Activated CD4-positive, CD25-positive, alpha-beta regulatory T cell treated with anti-CD3 and anti-CD28 coated beads, Interleukin-2, amount 50 U/mL, for 72 hours (primary cell): ENCODE measurements at regions not wholly inside any gene's neighbourhood (a gene's known extent, or its start where the extent isn't known, plus 50 kb on each side); places are given as distances from the start of the nearest gene placed in this dataset.

Experiments used
- DNase-seq: peaks from one replicate; pipeline ENCODE4 v3.0.0; 2021

- DNase-seq, result peak; percentile 7
Measured at GRCh38 chr9:134967547-134967930, 49.8 kb upstream of the FCN1 start.

GRCh38 chr9:134968011-134968822 lies 50.5 kb upstream of the FCN1 start:
- DNase-seq, result peak; percentile 5

- DNase-seq, result no peak
Measured at GRCh38 chr9:134968823-134969090, 51.0 kb upstream of the FCN1 start.

DNA sequence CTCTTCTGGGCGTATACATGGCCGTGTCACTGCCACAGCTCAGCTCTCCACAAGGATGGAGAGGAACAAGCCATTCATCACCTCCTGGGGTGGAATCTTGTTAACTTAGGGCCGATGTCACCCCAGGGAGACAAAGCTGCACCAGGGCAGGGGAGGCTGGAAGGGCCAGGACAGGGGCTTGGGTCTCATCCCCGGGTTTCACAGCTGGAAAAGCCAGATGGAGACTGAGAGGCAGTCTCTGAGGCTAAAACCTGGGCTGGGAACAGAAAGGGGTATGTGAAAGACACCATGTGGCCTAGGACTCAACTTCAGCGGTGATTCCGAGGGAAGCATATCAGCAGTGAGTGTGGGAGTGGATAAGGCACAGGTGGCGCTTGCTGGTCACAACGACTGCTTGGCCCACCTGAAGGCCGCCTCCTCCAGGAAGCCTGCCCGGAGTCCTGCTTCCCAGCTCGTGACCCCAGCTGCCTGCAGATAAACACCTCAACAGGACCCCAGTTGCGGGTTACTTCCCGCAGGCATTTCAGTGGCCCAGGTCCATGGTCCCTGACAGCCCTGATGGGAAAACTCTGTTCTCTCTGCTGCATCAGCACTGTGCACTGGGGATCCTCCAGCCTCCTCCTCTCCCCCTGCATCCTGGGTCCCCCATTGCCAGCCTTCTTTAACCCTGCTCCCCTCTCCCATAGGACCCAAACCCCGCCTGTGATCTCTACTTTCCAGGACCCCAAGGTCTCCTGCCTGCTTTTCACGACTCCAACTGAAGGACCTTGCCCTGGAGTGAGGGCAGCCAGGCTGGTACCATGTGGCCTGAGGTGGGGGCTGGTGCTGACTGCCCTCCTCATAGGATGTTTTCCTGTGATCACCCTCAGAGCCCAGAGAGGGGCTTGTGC lies 51.7 kb upstream of the FCN1 start:
- DNase-seq, result no peak

GRCh38 chr9:134970198-134970597 lies 52.5 kb upstream of the FCN1 start:
- DNase-seq, result no peak

DNA sequence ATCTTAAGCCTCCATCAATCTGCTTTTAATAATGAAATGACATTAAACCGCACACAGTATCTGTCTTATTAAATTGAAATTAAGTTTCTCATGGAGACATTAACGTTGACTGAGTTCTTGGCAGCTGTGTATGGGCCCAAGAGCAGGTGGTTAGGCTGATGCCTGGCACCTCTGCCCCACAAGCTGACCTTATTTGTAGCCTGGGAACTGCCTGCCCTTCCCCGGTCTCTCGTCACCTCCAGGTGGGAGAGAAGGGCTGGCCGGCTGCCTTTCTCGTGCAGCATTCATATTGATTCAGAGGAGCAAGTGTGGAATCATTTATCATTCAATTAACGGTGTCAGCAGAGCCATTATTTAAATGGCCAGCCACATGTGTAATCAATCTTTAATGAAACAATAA lies 53.0 kb upstream of the FCN1 start:
- DNase-seq, result no peak

- DNase-seq, result no peak
Measured at GRCh38 chr9:134971196-134971595, 53.5 kb upstream of the FCN1 start.

GRCh38 chr9:134971696-134972095 lies 54.0 kb upstream of the FCN1 start:
- DNase-seq, result no peak

- DNase-seq, result no peak
Measured at GRCh38 chr9:134972140-134972539, 54.4 kb upstream of the FCN1 start.

GRCh38 chr9:134975253-134975652 lies 57.5 kb upstream of the FCN1 start:
- no peak for DNase-seq

- no peak for DNase-seq
Measured at GRCh38 chr9:134976403-134976802, 58.7 kb upstream of the FCN1 start.

GRCh38 chr9:134978272-134978671 lies 60.6 kb upstream of the FCN1 start:
- no peak for DNase-seq

GRCh38 chr9:134980516-134980915 lies 62.8 kb upstream of the FCN1 start:
- no peak for DNase-seq

- DNase-seq, result no peak
Measured at GRCh38 chr9:134980991-134981390, 63.3 kb upstream of the FCN1 start.

GRCh38 chr9:134981829-134982228 lies 64.1 kb upstream of the FCN1 start:
- DNase-seq, result no peak

GRCh38 chr9:134982311-134982710 lies 64.6 kb upstream of the FCN1 start:
- DNase-seq, result no peak

GRCh38 chr9:134983074-134983473 lies 65.4 kb upstream of the FCN1 start:
- no peak for DNase-seq

DNA sequence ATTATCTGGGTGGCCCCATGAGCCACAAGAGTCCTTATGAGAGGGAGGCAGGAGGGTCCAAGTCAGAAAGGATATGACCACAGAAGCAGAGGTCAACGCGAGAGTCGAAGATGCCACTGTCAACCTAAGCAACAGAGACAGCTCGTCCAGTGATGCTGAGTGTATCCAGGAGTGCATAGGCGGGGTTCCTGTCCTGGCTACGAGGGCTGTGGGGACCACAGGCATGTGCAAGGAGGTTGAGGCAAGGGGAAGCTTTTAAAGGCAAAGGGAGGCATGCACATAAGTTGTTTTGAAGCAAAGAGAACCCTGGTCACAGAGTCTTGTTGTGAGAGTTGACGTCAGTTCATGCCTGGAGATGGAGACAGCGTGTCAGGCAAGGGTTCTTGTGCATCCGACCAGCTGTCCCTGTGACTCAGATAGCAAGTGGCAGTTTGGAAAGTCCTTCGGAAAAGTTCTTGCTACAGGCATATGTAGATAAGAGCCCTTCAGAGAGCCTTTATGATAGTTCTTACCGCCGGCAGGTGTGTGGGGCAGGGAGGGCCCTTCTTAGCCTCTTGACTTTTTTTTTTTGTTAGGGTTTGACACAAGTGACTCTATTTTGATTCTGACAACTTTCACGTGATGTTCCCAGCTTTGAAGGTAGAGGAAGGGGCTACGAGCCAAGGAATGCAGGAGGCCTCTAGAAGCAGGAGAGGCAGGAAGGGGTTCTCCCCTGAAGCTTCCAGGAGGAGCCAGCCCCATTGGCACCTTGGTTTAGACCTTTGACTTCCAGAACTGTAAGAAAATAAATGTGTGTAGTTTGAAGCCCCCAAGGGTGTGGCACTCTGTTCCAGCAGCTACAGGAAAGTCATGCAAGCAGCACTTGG lies 66.0 kb upstream of the FCN1 start:
- DNase-seq, result no peak

DNA sequence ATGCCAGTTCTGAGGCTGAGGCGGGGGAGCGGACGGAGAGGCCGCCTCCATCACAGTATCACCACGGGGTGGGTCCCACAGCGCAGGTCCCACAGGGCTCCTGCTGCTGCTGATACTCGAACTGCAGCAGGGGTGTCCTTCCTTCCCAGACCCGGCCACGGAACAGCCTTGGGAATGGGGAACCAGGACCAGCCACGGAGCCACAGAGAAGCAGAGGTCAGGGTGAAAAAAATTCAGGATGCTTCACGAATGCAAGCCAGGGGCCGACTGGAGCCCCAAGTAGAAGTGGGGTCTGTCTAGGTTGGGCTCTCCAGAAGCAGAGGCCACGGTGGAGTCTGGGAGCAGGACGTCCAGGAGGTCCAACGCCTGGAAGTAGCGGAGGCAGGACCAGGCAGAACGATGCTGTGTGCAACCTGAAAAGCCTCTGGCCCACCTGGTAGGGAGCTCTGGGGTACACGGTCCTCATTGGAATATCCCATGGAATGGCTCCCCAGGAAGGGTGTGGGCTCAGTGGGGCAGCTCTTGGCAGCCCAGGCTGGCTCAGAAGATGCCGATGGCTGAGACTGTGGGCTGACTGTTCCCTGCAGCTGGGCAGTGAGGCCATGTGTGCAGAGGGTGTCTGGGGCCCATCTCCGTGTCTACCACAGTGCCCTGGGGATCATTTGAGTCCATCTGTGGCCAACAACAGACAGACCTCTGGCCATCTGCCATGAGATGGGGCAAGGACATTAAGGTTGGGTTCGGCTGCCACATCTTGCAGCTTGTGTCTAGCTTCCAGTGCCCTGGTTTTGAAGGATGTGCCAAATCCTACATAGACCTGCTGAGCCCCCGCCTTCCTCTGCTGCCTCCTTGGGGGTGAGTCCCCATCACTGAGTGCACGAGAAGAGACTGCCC lies 66.9 kb upstream of the FCN1 start:
- DNase-seq, result no peak

GRCh38 chr9:134985451-134985850 lies 67.7 kb upstream of the FCN1 start:
- DNase-seq, result no peak

GRCh38 chr9:134986957-134987356 lies 69.2 kb upstream of the FCN1 start:
- no peak for DNase-seq

GRCh38 chr9:134987376-134987775 lies 69.7 kb upstream of the FCN1 start:
- no peak for DNase-seq
